ENCODE measurements at regions not wholly inside any gene's neighbourhood (a gene's known extent, or its start where the extent isn't known, plus 50 kb on each side); places are given as distances from the start of the nearest gene placed in this dataset.

- POLR2A ChIA-PET = no interaction called here
- intact Hi-C loops (cut with micrococcal nuclease; ENCODE audit: unreplicated experiment) = no loop called here
- no peak for FAIRE-seq
- TF ChIP-seq TEF (CRISPR knock-in tag; IDR thresholded peaks at IDR 0.05) (no peak), UBTF (CRISPR knock-in tag; IDR thresholded peaks at IDR 0.05) (no peak), AFF4 (CRISPR knock-in tag; IDR thresholded peaks at IDR 0.05) (no peak), ZSCAN20 (CRISPR knock-in tag; IDR thresholded peaks at IDR 0.05; ENCODE audit: borderline replicate concordance) (no peak), TBP (CRISPR knock-in tag; IDR thresholded peaks at IDR 0.05) (no peak), ETV6 (CRISPR knock-in tag; conservative IDR thresholded peaks at IDR 0.05) (no peak), ZNF574 (CRISPR knock-in tag; IDR thresholded peaks at IDR 0.05) (no peak), ZNF256 (CRISPR knock-in tag; conservative IDR thresholded peaks at IDR 0.05) (no peak), ZNF33B (CRISPR knock-in tag; IDR thresholded peaks at IDR 0.05) (no peak), BCL3 (CRISPR knock-in tag; IDR thresholded peaks at IDR 0.05) (no peak), KAT8 (CRISPR knock-in tag; IDR thresholded peaks at IDR 0.05) (no peak), BRF2 (CRISPR knock-in tag; IDR thresholded peaks at IDR 0.05) (no peak)
Observed at GRCh38 chr11:39365809-39366436, 2093.5 kb downstream of the LRRC4C start.

More at GRCh38 chr11:39365809-39366436, 2093.5 kb downstream of the LRRC4C start:
- Histone ChIP-seq H3K27ac (ENCODE audit: extremely low read length, insufficient read depth, low read length) (no peak overlapping the region), H3K4me1 (ENCODE audit: insufficient read depth, low read length) (no peaks in the 10 kb centered on the region), H4K20me1 (ENCODE audit: insufficient read depth, low read length) (no peaks in the 10 kb centered on the region), H3K36me3 (replicated peaks in 1 of 2; ENCODE audit: control insufficient read depth in 1 of 2, insufficient read depth in 2 of 2, low read length in 2 of 2) (no peaks in the 10 kb centered on the region), H3K4me2 (ENCODE audit: low read depth, low read length) (no peak overlapping the region), H3K9ac (ENCODE audit: insufficient read depth, low read depth, low read length) (no peak overlapping the region), H3K27me3 (ENCODE audit: control insufficient read depth in 1 of 2, insufficient read depth in 2 of 2, low read length in 2 of 2) (no peaks in the 10 kb centered on the region), H3K79me2 (ENCODE audit: insufficient read depth, low read length) (no peaks in the 10 kb centered on the region), H3K4me3 (replicated peaks in 1 of 3; ENCODE audit: insufficient read depth in 1 of 3, low read depth in 2 of 3, low read length in 3 of 3) (no peak overlapping the region), H2AFZ (ENCODE audit: low read length) (no peak overlapping the region), H3K9me3 (ENCODE audit: low read length) (no peaks in the 10 kb centered on the region)
- BruUV-seq (replicated peaks) = no TSS peak
- CTCF ChIA-PET (ENCODE audit: low intra/inter-chr PET ratio, low total read pairs) = no interaction called here
- in situ Hi-C loops (cut with HindIII; ENCODE audit: extremely low pct_ligation_motif_present, low pct_unique_long_range_greater_than_20kb) = no loop called here
- DNase-seq (ENCODE audit: low spot score) (no peak), ATAC-seq (no peak)
- WGBS (ENCODE audit: low lambda C conversion rate) = 1% methylated on average over 2 of the region's 2 CpGs

Data from HepG2 (cell line).